ENCODE measurements at regions not wholly inside any gene's neighbourhood (a gene's known extent, or its start where the extent isn't known, plus 50 kb on each side); places are given as distances from the start of the nearest gene placed in this dataset.

- TF ChIP-seq CTCF (IDR thresholded peaks at IDR 0.05; ENCODE audit: low read depth, low read length, missing input control) (no peak), HNF4A (conservative IDR thresholded peaks at IDR 0.05) (no peak), EGR1 (IDR thresholded peaks at IDR 0.05; ENCODE audit: low read depth in 2 of 2) (no peak), JUND (IDR thresholded peaks at IDR 0.05) (no peak), RAD21 (IDR thresholded peaks at IDR 0.05) (no peak), TAF1 (conservative IDR thresholded peaks at IDR 0.05) (no peak)
Measured at GRCh38 chr2:228782281-228782680, 488.8 kb downstream of the PID1 start.

All from liver (tissue), 3 donors.